K562 (cell line): ENCODE measurements at regions not wholly inside any gene's neighbourhood (a gene's known extent, or its start where the extent isn't known, plus 50 kb on each side); places are given as distances from the start of the nearest gene placed in this dataset.

Experiments used
- ATAC-seq: fragments of 200-7000 bp; cut with Tn5 transposase; 3 replicates; pipeline ENCODE4 v1.9.1; 2020; ENCODE audit warnings: moderate library complexity
- BruUV-seq: library from RNA; stranded (reverse); fragments of 400-500 nt; replicated peaks from 2 replicates; lab custom pipeline; 2021; lab: Mats Ljungman, UMichigan
- CTCF ChIA-PET: fragments of 300-600 bp; formaldehyde crosslinking; extraction: SDS; loops from one replicate; lab custom pipeline; 2021; ENCODE audit warnings: low intra/inter-chr PET ratio; lab: Yijun Ruan, JAX
- POLR2A ChIA-PET: fragments of 300-600, 350-650 bp; sonication (Branson Sonifier 250); formaldehyde crosslinking; extraction: SDS; loops from one replicate; lab custom pipeline; 2021; ENCODE audit warnings: antibody characterized with exemption, inconsistent platforms; lab: Yijun Ruan, JAX
- DNase-seq, 4 experiments: peaks; one replicate each; pipeline versions ENCODE4 v3.0.0 to v3.0.0-alpha.2; 2011 to 2018; ENCODE audit warnings: low spot score in 3 of 4, mixed read lengths in 3 of 4; ENCODE audit errors: extremely low read depth in 1 of 4
- FAIRE-seq: peaks from 2 replicates; lab custom pipeline; 2011; peaks lifted over from hg19 to GRCh38; lab: Jason Lieb, UNC
- H2AFZ ChIP-seq: 2 replicates; pipeline ENCODE4 v1.6.0; 2011; ENCODE audit warnings: low read depth, low read length, control low read depth, inconsistent platforms
- H3K27ac ChIP-seq: fragments of 200-600 bp; 3 replicates; pipeline ENCODE4 v1.8.0; 2011; ENCODE audit warnings: low read depth, mild to moderate bottlenecking, control low read depth, inconsistent platforms, low read length, moderate library complexity, mixed read lengths; ENCODE audit errors: extremely low read depth
- H3K27me3 ChIP-seq, 2 experiments: fragments of 300-600 bp in 1 of 2; 2 replicates in 1 of 2; 3 replicates in 1 of 2; pipeline versions ENCODE4 v1.6.0 to v1.8.0; 2011; ENCODE audit warnings: inconsistent platforms in 2 of 2, low read length in 2 of 2, mild to moderate bottlenecking in 1 of 2, mixed read lengths in 1 of 2, moderate library complexity in 1 of 2; ENCODE audit not compliant: control insufficient read depth in 2 of 2, insufficient read depth in 2 of 2
- H3K36me3 ChIP-seq: fragments of 300-600 bp; 3 replicates; pipeline ENCODE4 v1.8.0; 2011; ENCODE audit warnings: mild to moderate bottlenecking, low read length, inconsistent platforms; ENCODE audit not compliant: control insufficient read depth, insufficient read depth
- H3K4me1 ChIP-seq, 2 experiments: fragments of 200-600 bp in 1 of 2; replicated peaks in 1 of 2; 2 replicates in 1 of 2; 3 replicates in 1 of 2; pipeline versions ENCODE4 v1.5.1 to v1.8.0; 2011; ENCODE audit warnings: inconsistent platforms in 2 of 2, low read length in 2 of 2, mild to moderate bottlenecking in 1 of 2, mixed read lengths in 1 of 2, moderate library complexity in 1 of 2; ENCODE audit not compliant: control insufficient read depth in 2 of 2, insufficient read depth in 2 of 2
- H3K4me2 ChIP-seq: 2 replicates; pipeline ENCODE4 v1.6.1; 2011; ENCODE audit warnings: low read length, control low read depth, inconsistent platforms, mixed read lengths; ENCODE audit not compliant: insufficient read depth
- H3K4me3 ChIP-seq: fragments of 200-600 bp; sonication (generic), shearing (Covaris generic); 2 replicates; pipeline ENCODE4 v1.5.1; 2016; ENCODE audit warnings: control low read depth, inconsistent platforms
- H3K79me2 ChIP-seq: fragments of 200-600 bp; 3 replicates; pipeline ENCODE4 v1.8.0; 2011; ENCODE audit warnings: low read length, inconsistent platforms; ENCODE audit not compliant: control insufficient read depth, insufficient read depth
- H3K9ac ChIP-seq, 2 experiments: 2 replicates each; pipeline versions ENCODE4 v1.6.0 to v1.6.1; 2011; ENCODE audit warnings: low read depth in 2 of 2, low read length in 2 of 2, control low read depth in 1 of 2, inconsistent platforms in 1 of 2, mild to moderate bottlenecking in 1 of 2, mixed read lengths in 1 of 2; ENCODE audit not compliant: insufficient read depth in 1 of 2
- H3K9me1 ChIP-seq: one replicate; pipeline ENCODE4 v1.6.0; 2011; ENCODE audit warnings: inconsistent platforms, mild to moderate bottlenecking, low read length, moderate library complexity; ENCODE audit not compliant: control insufficient read depth, insufficient read depth
- H3K9me3 ChIP-seq: replicated peaks from 2 replicates; pipeline ENCODE4 v1.5.1; 2011; ENCODE audit warnings: low read depth, low read length, inconsistent platforms; ENCODE audit not compliant: control insufficient read depth, insufficient read depth
- H4K20me1 ChIP-seq: replicated peaks from 2 replicates; pipeline ENCODE4 v1.6.1; 2011; ENCODE audit warnings: low read length, inconsistent platforms, mixed read lengths; ENCODE audit not compliant: control insufficient read depth, insufficient read depth
- CCAR2 ChIP-seq: fragments of 200-400 bp; formaldehyde crosslinking; IDR thresholded peaks from 2 replicates; pipeline ENCODE4 v1.6.1; 2017; ENCODE audit warnings: mild to moderate bottlenecking, low read depth, low read length
- DIDO1 ChIP-seq: fragments of 450-650 bp; IDR thresholded peaks from 2 replicates; pipeline ENCODE4 v1.6.1; 2016; ENCODE audit warnings: low read depth, missing biosample characterization, missing genetic modification characterization
- ERF ChIP-seq: fragments of 450-650 bp; formaldehyde crosslinking; IDR thresholded peaks from 2 replicates; pipeline ENCODE4 v1.4.0; 2020; ENCODE audit warnings: mild to moderate bottlenecking, mixed read lengths
- ETV5 ChIP-seq: sonication (generic); formaldehyde crosslinking; IDR thresholded peaks from 2 replicates; pipeline ENCODE4 v1.4.0; 2020; ENCODE audit warnings: low read depth, mild to moderate bottlenecking, missing genetic modification reagents
- MTA1 ChIP-seq: fragments of 450-650 bp; IDR thresholded peaks from 2 replicates; pipeline ENCODE4 v1.6.1; 2017; ENCODE audit warnings: borderline replicate concordance
- NUFIP1 ChIP-seq: fragments of 450-650 bp; IDR thresholded peaks from 2 replicates; pipeline ENCODE4 v1.6.1; 2018; ENCODE audit not compliant: partially characterized antibody
- RBM25 ChIP-seq: fragments of 200-400 bp; formaldehyde crosslinking; IDR thresholded peaks from 2 replicates; pipeline ENCODE4 v1.6.1; 2018; ENCODE audit warnings: low read length, low read depth, moderate library complexity; ENCODE audit not compliant: severe bottlenecking
- ZFP30 ChIP-seq: fragments of 250-450 bp; sonication (Bioruptor Pico); IDR thresholded peaks from 2 replicates; pipeline ENCODE4 v1.8.0; 2022; ENCODE audit warnings: moderate library complexity, mild to moderate bottlenecking, inconsistent platforms, borderline replicate concordance
- ZNF449 ChIP-seq: fragments of 250-450 bp; sonication (Bioruptor Pico); IDR thresholded peaks from 2 replicates; pipeline ENCODE4 v1.8.0; 2022; ENCODE audit warnings: moderate library complexity, mild to moderate bottlenecking, inconsistent platforms
- ZNF696 ChIP-seq: fragments of 250-450 bp; sonication (Bioruptor Pico); conservative IDR thresholded peaks from 2 replicates; pipeline ENCODE4 v1.4.0; 2020; ENCODE audit warnings: mild to moderate bottlenecking, moderate library complexity
- WGBS: fragments of 100-300 bp; shearing (Covaris generic); methylation state at CpG from one replicate; pipeline ENCODE4 v1.1.6; 2016; ENCODE audit warnings: low coverage, mixed read lengths; ENCODE audit not compliant: insufficient coverage; ENCODE audit errors: missing lambda C conversion rate; 5-methylcytosine and 5-hydroxymethylcytosine counted together
- in situ Hi-C: fragments of 300-500 bp; cut with MboI; formaldehyde crosslinking; loops from 4 replicates; pipeline ENCODE4 v1.15.0; 2018; ENCODE audit warnings: inconsistent platforms, mixed read lengths
- intact Hi-C: fragments of 100-400 bp; cut with micrococcal nuclease; formaldehyde crosslinking; loops from 2 replicates; pipeline ENCODE4 v1.14.2; 2022
- TF ChIP-seq, protein P1 (sequence below): sonication (generic); formaldehyde crosslinking; IDR thresholded peaks from 2 replicates; pipeline ENCODE4 v1.8.1; 2023; ENCODE audit warnings: mild to moderate bottlenecking, missing genetic modification reagents

- Histone ChIP-seq H3K4me3 (no peak overlapping the region), H3K27ac (no peak overlapping the region)
- no peak for FAIRE-seq
Measured at GRCh38 chrX:42176789-42177188, 253.4 kb upstream of the CASK start.

DNA sequence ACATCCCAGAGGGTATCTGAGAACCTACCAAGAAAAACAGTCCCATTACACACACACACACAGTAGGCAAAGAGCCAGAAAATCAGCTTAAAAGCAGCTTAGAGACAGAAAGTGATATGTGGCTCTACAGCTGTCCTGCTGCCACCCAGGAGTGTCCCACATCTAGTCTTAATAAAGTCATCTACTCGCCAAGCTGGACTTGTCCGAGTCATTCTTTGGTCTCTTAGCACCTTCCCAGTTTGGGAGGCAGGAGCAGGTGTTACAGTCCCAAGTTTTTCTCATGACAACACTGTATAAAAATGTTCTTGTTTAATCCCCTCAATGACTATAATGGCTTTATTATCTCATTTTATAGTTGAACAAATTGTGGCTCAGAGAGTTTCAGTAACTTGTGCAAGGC lies 252.5 kb upstream of the CASK start:
- WGBS = 0% methylated on average over 2 of the region's 2 CpGs
- intact Hi-C loops = no loop called here
- no peak for DNase-seq
- no peaks in the 10 kb centered on the region for H3K79me2 ChIP-seq
- no peaks in the 10 kb centered on the region for H3K4me1 ChIP-seq
- ChIA-PET POLR2A (no interaction called here), CTCF (no interaction called here)
- BruUV-seq = no TSS peak
- no peak overlapping the region for H3K27ac ChIP-seq
- no peaks in the 10 kb centered on the region for H3K9me1 ChIP-seq
- H3K9me3 ChIP-seq = no peaks in the 10 kb centered on the region
- FAIRE-seq = no peak
- in situ Hi-C loops = no loop called here
- H3K4me3 ChIP-seq = no peak overlapping the region
- H3K9ac ChIP-seq = no peak overlapping the region
- no peaks in the 10 kb centered on the region for H3K36me3 ChIP-seq
- H3K4me2 ChIP-seq = no peak overlapping the region
- no peaks in the 10 kb centered on the region for H3K27me3 ChIP-seq
- no peak overlapping the region for H2AFZ ChIP-seq
- no peaks in the 10 kb centered on the region for H4K20me1 ChIP-seq
- ATAC-seq = no peak
- TF ChIP-seq ETV5 (CRISPR knock-in tag) (no peak), ZFP30 (CRISPR knock-in tag) (no peak), NUFIP1 (no peak), CCAR2 (no peak), DIDO1 (no peak), ZNF449 (CRISPR knock-in tag) (no peak), MTA1 (no peak), ERF (CRISPR knock-in tag) (no peak), RBM25 (no peak)
- TF ChIP-seq, protein P1, sequence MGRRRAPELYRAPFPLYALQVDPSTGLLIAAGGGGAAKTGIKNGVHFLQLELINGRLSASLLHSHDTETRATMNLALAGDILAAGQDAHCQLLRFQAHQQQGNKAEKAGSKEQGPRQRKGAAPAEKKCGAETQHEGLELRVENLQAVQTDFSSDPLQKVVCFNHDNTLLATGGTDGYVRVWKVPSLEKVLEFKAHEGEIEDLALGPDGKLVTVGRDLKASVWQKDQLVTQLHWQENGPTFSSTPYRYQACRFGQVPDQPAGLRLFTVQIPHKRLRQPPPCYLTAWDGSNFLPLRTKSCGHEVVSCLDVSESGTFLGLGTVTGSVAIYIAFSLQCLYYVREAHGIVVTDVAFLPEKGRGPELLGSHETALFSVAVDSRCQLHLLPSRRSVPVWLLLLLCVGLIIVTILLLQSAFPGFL (CRISPR knock-in tag) = no peak

More at GRCh38 chrX:42176789-42177188, 253.4 kb upstream of the CASK start:
- DNase-seq (no peak), ATAC-seq (no peak)
- no peaks in the 10 kb centered on the region for H3K9me3 ChIP-seq
- no peaks in the 10 kb centered on the region for H4K20me1 ChIP-seq
- 2% methylated on average over 6 of the region's 6 CpGs for WGBS
- no TSS peak for BruUV-seq
- no peak overlapping the region for H3K9ac ChIP-seq
- POLR2A ChIA-PET = no interaction called here
- no peaks in the 10 kb centered on the region for H3K27me3 ChIP-seq
- no peak overlapping the region for H2AFZ ChIP-seq
- no peaks in the 10 kb centered on the region for H3K9me1 ChIP-seq
- H3K4me2 ChIP-seq = no peak overlapping the region
- CTCF ChIA-PET = no interaction called here
- TF ChIP-seq ZNF696 (CRISPR knock-in tag) = no peak
- H3K4me1 ChIP-seq = no peaks in the 10 kb centered on the region
- no peaks in the 10 kb centered on the region for H3K36me3 ChIP-seq
- H3K79me2 ChIP-seq = no peaks in the 10 kb centered on the region
- intact Hi-C loops = no loop called here
- in situ Hi-C loops = no loop called here
